HCT116 (cell line): ENCODE measurements at regions not wholly inside any gene's neighbourhood (a gene's known extent, or its start where the extent isn't known, plus 50 kb on each side); places are given as distances from the start of the nearest gene placed in this dataset.

Source experiments
- CEBPB ChIP-seq: IDR thresholded peaks from 2 replicates; pipeline ENCODE4 v1.6.1; 2012; ENCODE audit warnings: low read depth
- EZH2 ChIP-seq: fragments of 200-600 bp; sonication (generic); IDR thresholded peaks from 2 replicates; pipeline ENCODE4 v1.6.1; 2017; ENCODE audit warnings: antibody characterized with exemption, mixed run types
- JUND ChIP-seq: IDR thresholded peaks from 2 replicates; pipeline ENCODE4 v1.6.1; 2012
- POLR2A ChIP-seq: IDR thresholded peaks from 2 replicates; pipeline ENCODE4 v1.7.0; 2011; ENCODE audit warnings: borderline replicate concordance; ENCODE audit not compliant: insufficient read depth, insufficient read length; ENCODE audit errors: extremely low read depth
- POLR2AphosphoS5 ChIP-seq: IDR thresholded peaks from 2 replicates; pipeline ENCODE4 v1.6.1; 2011; ENCODE audit warnings: mild to moderate bottlenecking, low read depth, low read length, moderate library complexity
- RAD21 ChIP-seq: IDR thresholded peaks from 2 replicates; pipeline ENCODE4 v1.6.1; 2012; ENCODE audit warnings: low read depth, mild to moderate bottlenecking
- REST ChIP-seq: IDR thresholded peaks from 2 replicates; pipeline ENCODE4 v1.6.1; 2012; ENCODE audit warnings: low read depth
- SIN3A ChIP-seq: IDR thresholded peaks from 2 replicates; pipeline ENCODE4 v1.6.1; 2012; ENCODE audit warnings: low read depth
- SRF ChIP-seq: IDR thresholded peaks from 2 replicates; pipeline ENCODE4 v1.6.1; 2012; ENCODE audit warnings: low read depth
- YY1 ChIP-seq: IDR thresholded peaks from 2 replicates; pipeline ENCODE4 v1.6.1; 2011; ENCODE audit warnings: low read length, low read depth, moderate library complexity, mild to moderate bottlenecking; ENCODE audit not compliant: insufficient replicate concordance; ENCODE audit errors: extremely low read depth
- ZFX ChIP-seq: fragments of 450-650 bp; IDR thresholded peaks from 2 replicates; pipeline ENCODE4 v1.6.1; 2017
- TF ChIP-seq, protein P1 (sequence below), 3 experiments: fragments of 200-600 bp in 1 of 3; sonication (generic) in 1 of 3; IDR thresholded peaks in 2 of 3; conservative IDR thresholded peaks in 1 of 3; 2 replicates each; pipeline ENCODE4 v1.5.1; 2012 to 2017; ENCODE audit warnings: low read depth in 2 of 3, low read length in 2 of 3, antibody characterized with exemption in 1 of 3, borderline replicate concordance in 1 of 3, control low read depth in 1 of 3, mild to moderate bottlenecking in 1 of 3, mixed read lengths in 1 of 3, mixed run types in 1 of 3, moderate library complexity in 1 of 3; ENCODE audit not compliant: insufficient read depth in 1 of 3

- TF ChIP-seq, protein P1, sequence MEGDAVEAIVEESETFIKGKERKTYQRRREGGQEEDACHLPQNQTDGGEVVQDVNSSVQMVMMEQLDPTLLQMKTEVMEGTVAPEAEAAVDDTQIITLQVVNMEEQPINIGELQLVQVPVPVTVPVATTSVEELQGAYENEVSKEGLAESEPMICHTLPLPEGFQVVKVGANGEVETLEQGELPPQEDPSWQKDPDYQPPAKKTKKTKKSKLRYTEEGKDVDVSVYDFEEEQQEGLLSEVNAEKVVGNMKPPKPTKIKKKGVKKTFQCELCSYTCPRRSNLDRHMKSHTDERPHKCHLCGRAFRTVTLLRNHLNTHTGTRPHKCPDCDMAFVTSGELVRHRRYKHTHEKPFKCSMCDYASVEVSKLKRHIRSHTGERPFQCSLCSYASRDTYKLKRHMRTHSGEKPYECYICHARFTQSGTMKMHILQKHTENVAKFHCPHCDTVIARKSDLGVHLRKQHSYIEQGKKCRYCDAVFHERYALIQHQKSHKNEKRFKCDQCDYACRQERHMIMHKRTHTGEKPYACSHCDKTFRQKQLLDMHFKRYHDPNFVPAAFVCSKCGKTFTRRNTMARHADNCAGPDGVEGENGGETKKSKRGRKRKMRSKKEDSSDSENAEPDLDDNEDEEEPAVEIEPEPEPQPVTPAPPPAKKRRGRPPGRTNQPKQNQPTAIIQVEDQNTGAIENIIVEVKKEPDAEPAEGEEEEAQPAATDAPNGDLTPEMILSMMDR (IDR thresholded peaks at IDR 0.05 in 2 of 3, conservative IDR thresholded peaks at IDR 0.05 in 1 of 3; ENCODE audit: borderline replicate concordance in 1 of 3, insufficient read depth in 1 of 3, low read depth in 2 of 3, low read length in 2 of 3), result no peak
- TF ChIP-seq RAD21 (no peak), REST (no peak), ZFX (no peak), POLR2A (no peak), POLR2AphosphoS5 (no peak), CEBPB (no peak), EZH2 (no peak), YY1 (no peak), SIN3A (no peak), JUND (no peak), SRF (no peak)
Observed at GRCh38 chr13:68264692-68265091, 1034.6 kb upstream of the PCDH9 start.
